ENCODE measurements at regions not wholly inside any gene's neighbourhood (a gene's known extent, or its start where the extent isn't known, plus 50 kb on each side); places are given as distances from the start of the nearest gene placed in this dataset.
"Not testable (repeated sequence)": the region's sequence is repeated elsewhere in the genome, so short reads cannot be mapped to it uniquely, and the experiment has no call there.

DNA sequence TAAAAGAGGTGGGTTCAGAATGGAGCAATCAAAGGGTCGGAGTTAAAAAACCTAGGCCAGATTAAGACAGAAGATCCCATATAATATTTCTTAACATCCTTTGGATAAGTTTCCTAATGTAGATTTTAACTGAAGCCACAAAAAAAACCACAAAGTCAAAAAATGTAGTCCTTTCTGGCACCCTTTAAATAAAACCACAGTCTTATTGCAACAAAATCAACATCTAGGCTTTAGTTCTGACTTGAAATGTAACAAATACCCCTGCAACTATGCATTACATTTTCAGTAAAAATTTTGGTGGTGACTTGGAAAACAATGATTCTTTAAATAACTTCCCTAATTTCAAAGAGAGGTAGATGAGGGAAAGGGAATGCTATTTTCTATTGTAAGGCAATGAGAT is 109.2 kb downstream of the PSAT1 start:
- DNase-seq, result no peak
- Histone ChIP-seq H3K4me1 (ENCODE audit: control insufficient read depth, insufficient read depth, low read length) (no peaks in the 10 kb centered on the region), H3K27me3 (ENCODE audit: control insufficient read depth, insufficient read depth, low read length) (no peaks in the 10 kb centered on the region), H3K36me3 (ENCODE audit: control insufficient read depth, insufficient read depth, low read length) (no peaks in the 10 kb centered on the region), H3K27ac (ENCODE audit: low read length) (no peak overlapping the region), H3K4me3 (ENCODE audit: low read length) (no peak overlapping the region), H3K9me3 (ENCODE audit: control insufficient read depth, low read depth, low read length) (peaks cover 6% of the 10 kb centered on the region)
- WGBS (ENCODE audit: insufficient coverage, low lambda C conversion rate), result no CpG with 5 or more reads among the region's 1 CpG

DNA sequence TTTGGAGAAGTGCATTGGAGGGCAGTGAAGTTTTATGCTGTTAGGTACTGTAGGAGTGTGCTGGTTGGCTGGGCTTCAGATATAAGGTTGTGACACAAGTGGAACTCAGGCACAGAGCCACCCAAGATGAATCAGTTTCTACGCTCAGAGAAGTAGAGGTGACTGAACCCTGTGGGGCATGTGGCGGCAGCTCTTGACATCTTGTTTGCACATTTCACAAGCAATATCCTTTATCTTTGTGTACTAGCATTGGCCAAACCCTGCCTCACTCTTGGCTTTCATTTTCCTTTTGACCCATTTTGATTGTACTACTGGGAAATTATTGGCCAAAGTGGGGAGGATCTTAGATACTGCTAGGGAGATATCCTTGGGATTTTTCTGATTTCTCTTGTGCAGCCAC is 110.0 kb downstream of the PSAT1 start:
- no CpG with 5 or more reads among the region's 2 CpGs for WGBS (ENCODE audit: insufficient coverage, low lambda C conversion rate)
- no peak overlapping the region for H3K4me3 ChIP-seq (ENCODE audit: low read length)
- DNase-seq, result peak; percentile 7 to 12
- H3K27me3 ChIP-seq (ENCODE audit: control insufficient read depth, insufficient read depth, low read length), result no peaks in the 10 kb centered on the region
- H3K27ac ChIP-seq (ENCODE audit: low read length), result no peak overlapping the region
- H3K4me1 ChIP-seq (ENCODE audit: control insufficient read depth, insufficient read depth, low read length), result no peaks in the 10 kb centered on the region
- H3K9me3 ChIP-seq (ENCODE audit: control insufficient read depth, low read depth, low read length), result peaks cover 6% of the 10 kb centered on the region
- no peaks in the 10 kb centered on the region for H3K36me3 ChIP-seq (ENCODE audit: control insufficient read depth, insufficient read depth, low read length)

DNA sequence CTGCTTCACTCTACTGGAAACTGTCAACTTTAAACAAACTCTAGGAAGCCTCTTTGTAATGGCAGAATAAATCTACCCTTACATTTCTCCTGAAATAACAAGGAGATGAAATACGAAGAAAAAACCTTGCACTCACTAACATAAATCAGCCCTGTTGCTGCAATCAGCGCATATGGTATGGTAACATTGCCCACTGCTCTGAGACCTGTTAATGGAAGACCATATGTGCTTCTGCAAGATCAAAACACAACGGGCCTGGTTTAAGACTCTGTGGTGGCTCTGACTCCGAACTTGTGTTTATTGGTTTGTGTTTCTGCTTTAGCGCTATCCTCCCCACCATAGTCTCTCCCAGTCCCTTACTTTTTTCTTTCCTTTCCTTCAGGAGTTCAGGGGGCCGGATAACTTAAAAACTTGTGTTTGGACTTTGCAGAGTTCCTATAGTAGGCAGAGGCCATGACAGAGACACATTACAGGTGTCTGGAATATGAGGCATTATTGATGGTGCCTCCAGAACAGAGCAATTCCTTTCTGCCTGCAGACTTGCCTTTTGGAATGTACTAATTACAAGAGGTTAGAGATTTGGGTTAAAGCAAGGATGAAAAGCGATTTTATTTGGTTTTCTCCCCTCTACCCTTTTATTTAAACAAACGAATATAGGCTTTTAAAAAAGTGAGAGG is 110.8 kb downstream of the PSAT1 start:
- Histone ChIP-seq H3K36me3 (ENCODE audit: control insufficient read depth, insufficient read depth, low read length) (no peaks in the 10 kb centered on the region), H3K4me3 (ENCODE audit: low read length) (no peak overlapping the region), H3K4me1 (ENCODE audit: control insufficient read depth, insufficient read depth, low read length) (no peaks in the 10 kb centered on the region), H3K9me3 (ENCODE audit: control insufficient read depth, low read depth, low read length) (peaks cover 6% of the 10 kb centered on the region), H3K27me3 (ENCODE audit: control insufficient read depth, insufficient read depth, low read length) (no peaks in the 10 kb centered on the region), H3K27ac (ENCODE audit: low read length) (no peak overlapping the region)
- 88% methylated on average over 4 of the region's 8 CpGs for WGBS (ENCODE audit: insufficient coverage, low lambda C conversion rate)
- DNase-seq, result no peak

DNA sequence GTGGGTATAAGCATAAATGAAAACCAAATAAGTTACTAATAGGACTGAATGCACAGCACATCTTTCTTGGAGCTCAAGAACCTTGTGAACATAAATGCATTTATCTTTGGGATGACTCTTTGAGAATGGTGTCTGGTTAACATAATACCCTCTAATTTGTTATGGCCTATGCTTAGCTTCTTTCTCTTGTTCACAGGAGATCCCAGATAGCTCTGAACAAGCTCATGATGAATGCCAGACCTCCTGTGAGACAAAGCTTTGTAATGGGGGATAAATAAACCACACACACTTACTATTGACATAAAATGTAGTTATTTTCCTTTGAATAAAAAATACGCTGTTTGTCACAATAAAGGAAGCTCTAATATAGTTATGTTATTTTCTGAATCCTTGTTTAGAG is 111.5 kb downstream of the PSAT1 start:
- DNase-seq, result no peak
- Histone ChIP-seq H3K27ac (ENCODE audit: low read length) (no peak overlapping the region), H3K36me3 (ENCODE audit: control insufficient read depth, insufficient read depth, low read length) (no peaks in the 10 kb centered on the region), H3K9me3 (ENCODE audit: control insufficient read depth, low read depth, low read length) (peaks cover 6% of the 10 kb centered on the region), H3K4me3 (ENCODE audit: low read length) (no peak overlapping the region), H3K4me1 (ENCODE audit: control insufficient read depth, insufficient read depth, low read length) (no peaks in the 10 kb centered on the region), H3K27me3 (ENCODE audit: control insufficient read depth, insufficient read depth, low read length) (no peaks in the 10 kb centered on the region)
- WGBS (ENCODE audit: insufficient coverage, low lambda C conversion rate), result no CpG with 5 or more reads among the region's 1 CpG

DNA sequence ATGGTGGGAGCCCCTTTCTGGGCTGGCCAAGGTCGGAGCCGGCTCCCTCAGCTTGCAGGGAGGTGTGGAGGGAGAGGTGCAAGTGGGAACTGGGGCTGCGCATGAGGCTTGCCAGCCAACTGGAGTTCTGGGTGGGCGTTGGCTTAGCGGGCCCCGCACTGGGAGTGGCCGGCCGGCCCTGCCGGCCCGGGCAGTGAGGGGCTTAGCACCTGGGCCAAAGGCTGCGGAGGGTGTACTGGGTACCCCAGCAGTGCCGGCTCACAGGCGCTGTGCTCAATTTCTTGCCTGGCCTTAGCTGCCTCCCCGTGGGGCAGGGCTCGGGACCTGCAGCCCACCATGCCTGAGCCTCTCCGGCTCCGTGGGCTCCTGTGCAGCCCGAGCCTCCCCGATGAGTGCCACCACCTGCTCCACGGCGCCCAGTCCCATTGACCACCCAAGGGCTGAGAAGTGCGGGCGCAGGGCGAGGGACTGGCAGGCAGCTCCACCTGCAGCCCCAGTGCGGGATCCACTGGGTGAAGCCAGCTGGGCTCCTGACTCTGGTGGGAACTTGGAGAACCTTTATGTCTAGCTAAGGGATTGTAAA is 113.1 kb downstream of the PSAT1 start:
- not testable (repeated sequence) for DNase-seq; H3K27me3 ChIP-seq (ENCODE audit: control insufficient read depth, insufficient read depth, low read length); H3K4me1 ChIP-seq (ENCODE audit: control insufficient read depth, insufficient read depth, low read length); H3K27ac ChIP-seq (ENCODE audit: low read length); H3K4me3 ChIP-seq (ENCODE audit: low read length); H3K9me3 ChIP-seq (ENCODE audit: control insufficient read depth, low read depth, low read length); H3K36me3 ChIP-seq (ENCODE audit: control insufficient read depth, insufficient read depth, low read length)
- no CpG with 5 or more reads among the region's 25 CpGs for WGBS (ENCODE audit: insufficient coverage, low lambda C conversion rate)

DNA sequence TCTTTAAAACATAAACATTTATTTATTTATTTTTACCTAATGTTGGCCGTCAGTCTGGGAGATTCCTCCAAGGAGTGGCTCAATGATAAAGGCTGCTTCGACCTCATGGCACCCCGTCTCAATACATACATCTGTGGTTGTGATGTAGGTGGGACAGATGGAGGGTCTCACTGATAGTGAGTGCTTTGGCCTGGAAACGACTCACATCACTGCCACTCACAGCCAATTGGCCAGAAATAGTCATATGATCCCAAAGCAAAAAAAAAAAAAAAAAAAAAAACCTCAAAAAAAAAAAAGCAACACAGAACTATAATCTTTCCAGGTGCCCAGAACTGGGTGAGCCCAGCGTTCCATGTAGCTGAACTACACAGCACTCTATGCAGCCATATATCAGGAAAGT is 125.4 kb downstream of the PSAT1 start:
- no peak for DNase-seq
- Histone ChIP-seq H3K9me3 (ENCODE audit: control insufficient read depth, low read depth, low read length) (no peaks in the 10 kb centered on the region), H3K4me1 (ENCODE audit: control insufficient read depth, insufficient read depth, low read length) (no peaks in the 10 kb centered on the region), H3K4me3 (ENCODE audit: low read length) (no peak overlapping the region), H3K27ac (ENCODE audit: low read length) (no peak overlapping the region), H3K36me3 (ENCODE audit: control insufficient read depth, insufficient read depth, low read length) (no peaks in the 10 kb centered on the region), H3K27me3 (ENCODE audit: control insufficient read depth, insufficient read depth, low read length) (no peaks in the 10 kb centered on the region)
- WGBS (ENCODE audit: insufficient coverage, low lambda C conversion rate), result no CpG with 5 or more reads among the region's 5 CpGs

- no peak for DNase-seq
- Histone ChIP-seq H3K9me3 (ENCODE audit: control insufficient read depth, low read depth, low read length) (no peaks in the 10 kb centered on the region), H3K36me3 (ENCODE audit: control insufficient read depth, insufficient read depth, low read length) (no peaks in the 10 kb centered on the region), H3K4me3 (ENCODE audit: low read length) (no peak overlapping the region), H3K27me3 (ENCODE audit: control insufficient read depth, insufficient read depth, low read length) (no peaks in the 10 kb centered on the region), H3K4me1 (ENCODE audit: control insufficient read depth, insufficient read depth, low read length) (no peaks in the 10 kb centered on the region), H3K27ac (ENCODE audit: low read length) (no peak overlapping the region)
- WGBS (ENCODE audit: insufficient coverage, low lambda C conversion rate), result 100% methylated on average over 1 of the region's 3 CpGs
Measured at GRCh38 chr9:78424299-78424698, 127.4 kb downstream of the PSAT1 start.

DNA sequence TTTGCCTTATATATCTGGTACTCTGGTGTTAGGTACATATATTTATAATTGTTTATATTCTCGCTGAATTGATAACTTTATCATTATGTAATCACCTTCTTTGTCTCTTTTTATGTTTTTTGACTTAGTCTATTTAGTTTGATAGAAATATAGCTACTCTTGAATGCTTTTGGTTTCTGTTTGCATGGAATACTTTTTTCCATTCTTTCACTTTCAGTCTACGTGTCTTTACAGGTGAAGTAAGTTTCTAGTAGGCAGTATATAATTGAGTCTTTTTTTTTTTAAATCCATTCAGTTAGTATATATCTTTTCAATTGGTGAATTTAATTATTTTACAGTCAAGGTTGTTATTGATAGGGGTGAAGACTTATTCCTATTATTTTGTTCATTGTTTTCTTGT is 131.7 kb downstream of the PSAT1 start:
- Histone ChIP-seq H3K27ac (ENCODE audit: low read length) (no peak overlapping the region), H3K9me3 (ENCODE audit: control insufficient read depth, low read depth, low read length) (no peaks in the 10 kb centered on the region), H3K27me3 (ENCODE audit: control insufficient read depth, insufficient read depth, low read length) (no peaks in the 10 kb centered on the region), H3K36me3 (ENCODE audit: control insufficient read depth, insufficient read depth, low read length) (no peaks in the 10 kb centered on the region), H3K4me1 (ENCODE audit: control insufficient read depth, insufficient read depth, low read length) (no peaks in the 10 kb centered on the region), H3K4me3 (ENCODE audit: low read length) (no peak overlapping the region)
- 36% methylated on average over 1 of the region's 2 CpGs for WGBS (ENCODE audit: insufficient coverage, low lambda C conversion rate)
- DNase-seq, result no peak

DNA sequence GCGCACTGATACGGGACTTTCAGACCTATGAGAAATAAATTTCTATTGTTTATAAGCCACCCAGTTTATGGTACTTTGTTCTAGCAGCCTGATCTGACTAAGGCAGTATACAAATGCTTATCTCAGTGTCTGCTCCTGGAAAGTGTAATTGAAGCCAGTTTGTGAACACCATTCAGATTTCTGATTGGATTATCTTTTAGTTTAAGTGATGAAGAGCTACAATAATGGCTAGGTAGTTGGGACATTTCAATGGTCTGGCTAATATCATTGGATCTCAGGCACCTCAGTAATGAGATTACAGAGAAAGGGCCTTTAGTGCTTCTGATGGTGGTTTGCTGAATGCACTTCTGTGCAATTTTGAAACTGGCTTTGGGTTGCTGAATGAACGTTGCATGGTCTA is 133.5 kb downstream of the PSAT1 start:
- Histone ChIP-seq H3K9me3 (ENCODE audit: control insufficient read depth, low read depth, low read length) (no peaks in the 10 kb centered on the region), H3K27me3 (ENCODE audit: control insufficient read depth, insufficient read depth, low read length) (no peaks in the 10 kb centered on the region), H3K4me3 (ENCODE audit: low read length) (no peak overlapping the region), H3K27ac (ENCODE audit: low read length) (no peak overlapping the region), H3K4me1 (ENCODE audit: control insufficient read depth, insufficient read depth, low read length) (no peaks in the 10 kb centered on the region), H3K36me3 (ENCODE audit: control insufficient read depth, insufficient read depth, low read length) (no peaks in the 10 kb centered on the region)
- 86% methylated on average over 1 of the region's 3 CpGs for WGBS (ENCODE audit: insufficient coverage, low lambda C conversion rate)
- DNase-seq, result no peak

GRCh38 chr9:78431039-78431438 is 134.1 kb downstream of the PSAT1 start:
- H3K27ac ChIP-seq (ENCODE audit: low read length); H3K9me3 ChIP-seq (ENCODE audit: control insufficient read depth, low read depth, low read length): not testable (repeated sequence)
- WGBS (ENCODE audit: insufficient coverage, low lambda C conversion rate), result no CpG with 5 or more reads among the region's 6 CpGs

DNA sequence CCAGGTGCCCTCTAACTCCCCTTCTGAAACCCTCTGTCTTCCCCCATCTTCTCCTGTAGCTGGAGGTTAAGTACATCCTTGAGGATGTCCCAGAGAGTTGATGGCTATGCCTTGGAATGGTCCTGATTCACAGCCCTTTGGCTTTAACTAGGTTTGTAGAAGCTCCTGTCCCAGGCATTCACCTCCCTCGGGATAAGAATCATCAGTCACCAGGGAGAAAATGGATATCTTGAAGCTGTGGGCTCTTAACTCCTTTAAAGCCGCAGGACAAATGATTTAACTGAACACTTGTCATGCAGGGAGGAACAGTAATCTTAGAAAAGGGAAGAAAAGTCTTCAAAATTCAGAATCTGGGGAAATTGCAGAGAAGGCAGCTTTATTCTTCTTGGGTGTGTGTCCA is 139.9 kb downstream of the PSAT1 start:
- no peak for DNase-seq
- no CpG with 5 or more reads among the region's 2 CpGs for WGBS (ENCODE audit: insufficient coverage, low lambda C conversion rate)
- Histone ChIP-seq H3K27ac (ENCODE audit: low read length) (no peak overlapping the region), H3K4me1 (ENCODE audit: control insufficient read depth, insufficient read depth, low read length) (no peaks in the 10 kb centered on the region), H3K27me3 (ENCODE audit: control insufficient read depth, insufficient read depth, low read length) (peaks cover 7% of the 10 kb centered on the region), H3K36me3 (ENCODE audit: control insufficient read depth, insufficient read depth, low read length) (no peaks in the 10 kb centered on the region), H3K9me3 (ENCODE audit: control insufficient read depth, low read depth, low read length) (no peaks in the 10 kb centered on the region), H3K4me3 (ENCODE audit: low read length) (no peak overlapping the region)

More at GRCh38 chr9:78431039-78431438, 134.1 kb downstream of the PSAT1 start:
- H3K4me1 ChIP-seq (ENCODE audit: control insufficient read depth, insufficient read depth, low read length); DNase-seq; H3K27me3 ChIP-seq (ENCODE audit: control insufficient read depth, insufficient read depth, low read length); H3K4me3 ChIP-seq (ENCODE audit: low read length); H3K36me3 ChIP-seq (ENCODE audit: control insufficient read depth, insufficient read depth, low read length): not testable (repeated sequence)

Data from large intestine (tissue), 3 donors.